Keratinocyte (primary cell): ENCODE measurements at regions not wholly inside any gene's neighbourhood (a gene's known extent, or its start where the extent isn't known, plus 50 kb on each side); places are given as distances from the start of the nearest gene placed in this dataset.

Experiments used
- EZH2 ChIP-seq: IDR thresholded peaks from one replicate; pipeline ENCODE4 v1.6.1; 2012; ENCODE audit warnings: inconsistent platforms, mild to moderate bottlenecking, low read length, moderate library complexity
- TF ChIP-seq, protein P1 (sequence below), 3 experiments: IDR thresholded peaks in 1 of 3; conservative IDR thresholded peaks in 1 of 3; optimal IDR thresholded peaks in 1 of 3; 2 replicates in 2 of 3; 3 replicates in 1 of 3; pipeline versions ENCODE3 to v1.5.1; 2011; ENCODE audit warnings: low read length in 3 of 3, mild to moderate bottlenecking in 3 of 3, moderate library complexity in 2 of 3, control low read depth in 1 of 3, inconsistent platforms in 1 of 3; ENCODE audit not compliant: insufficient read depth in 2 of 3; ENCODE audit errors: extremely low read depth in 1 of 3

DNA sequence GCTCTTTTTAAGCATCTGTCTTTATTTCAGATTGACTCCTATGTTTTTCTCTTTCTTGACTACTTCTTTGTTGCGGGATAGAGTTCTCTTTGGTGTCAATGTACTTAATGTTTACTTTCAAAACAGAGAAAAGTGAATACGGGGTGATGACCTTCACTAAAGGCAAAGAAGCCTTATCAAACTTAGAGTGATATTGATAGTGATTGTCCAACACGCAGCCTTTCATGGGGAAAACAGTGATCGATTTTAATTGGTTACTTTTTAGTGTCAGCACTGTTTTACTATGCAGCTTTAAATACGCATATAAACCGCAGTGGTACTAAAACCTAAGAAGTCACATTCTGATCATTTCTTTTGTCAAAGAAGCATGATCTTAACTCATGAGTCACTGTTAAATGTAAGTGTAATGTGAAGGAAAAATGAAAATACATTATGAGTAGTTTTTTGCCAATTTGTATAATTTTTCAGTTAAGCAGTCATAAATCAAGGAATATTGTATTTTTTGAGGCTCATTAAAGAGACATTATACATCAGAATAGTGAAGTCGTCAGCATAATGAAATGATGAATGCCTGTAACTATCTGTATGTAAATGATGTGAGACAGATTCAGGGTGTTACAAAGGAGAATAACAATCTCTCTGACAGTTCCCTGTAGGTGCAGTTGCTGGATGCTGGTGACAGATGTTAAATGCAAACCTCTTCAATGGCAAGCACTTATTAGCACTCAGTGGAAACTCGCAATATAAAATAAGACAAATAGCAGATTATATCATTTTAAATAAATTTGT, 2082.8 kb upstream of the TENM3 start:
- TF ChIP-seq, protein P1, sequence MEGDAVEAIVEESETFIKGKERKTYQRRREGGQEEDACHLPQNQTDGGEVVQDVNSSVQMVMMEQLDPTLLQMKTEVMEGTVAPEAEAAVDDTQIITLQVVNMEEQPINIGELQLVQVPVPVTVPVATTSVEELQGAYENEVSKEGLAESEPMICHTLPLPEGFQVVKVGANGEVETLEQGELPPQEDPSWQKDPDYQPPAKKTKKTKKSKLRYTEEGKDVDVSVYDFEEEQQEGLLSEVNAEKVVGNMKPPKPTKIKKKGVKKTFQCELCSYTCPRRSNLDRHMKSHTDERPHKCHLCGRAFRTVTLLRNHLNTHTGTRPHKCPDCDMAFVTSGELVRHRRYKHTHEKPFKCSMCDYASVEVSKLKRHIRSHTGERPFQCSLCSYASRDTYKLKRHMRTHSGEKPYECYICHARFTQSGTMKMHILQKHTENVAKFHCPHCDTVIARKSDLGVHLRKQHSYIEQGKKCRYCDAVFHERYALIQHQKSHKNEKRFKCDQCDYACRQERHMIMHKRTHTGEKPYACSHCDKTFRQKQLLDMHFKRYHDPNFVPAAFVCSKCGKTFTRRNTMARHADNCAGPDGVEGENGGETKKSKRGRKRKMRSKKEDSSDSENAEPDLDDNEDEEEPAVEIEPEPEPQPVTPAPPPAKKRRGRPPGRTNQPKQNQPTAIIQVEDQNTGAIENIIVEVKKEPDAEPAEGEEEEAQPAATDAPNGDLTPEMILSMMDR (optimal IDR thresholded peaks at IDR 0.05 in 1 of 3, IDR thresholded peaks at IDR 0.05 in 1 of 3, conservative IDR thresholded peaks at IDR 0.05 in 1 of 3; ENCODE audit: extremely low read depth in 1 of 3, insufficient read depth in 2 of 3, low read length in 3 of 3), result no peak
- no peak for TF ChIP-seq EZH2
